KOPT-K1 (cell line): ENCODE measurements at regions not wholly inside any gene's neighbourhood (a gene's known extent, or its start where the extent isn't known, plus 50 kb on each side); places are given as distances from the start of the nearest gene placed in this dataset.

ENCODE experiments used
- H3K27ac ChIP-seq: fragments of 200-600 bp; sonication (generic); 2 replicates; pipeline ENCODE4 v1.5.1; 2016; ENCODE audit warnings: antibody characterized with exemption, mild to moderate bottlenecking, low read depth, low read length; ENCODE audit not compliant: poor library complexity, severe bottlenecking
- H3K36me3 ChIP-seq: fragments of 200-600 bp; sonication (generic); 2 replicates; pipeline ENCODE4 v1.5.1; 2017; ENCODE audit warnings: antibody characterized with exemption, mild to moderate bottlenecking, low read length, moderate library complexity; ENCODE audit not compliant: insufficient read depth
- H3K9me3 ChIP-seq: fragments of 200-600 bp; sonication (generic); 2 replicates; pipeline ENCODE4 v1.5.1; 2017; ENCODE audit warnings: antibody characterized with exemption, low read length, mild to moderate bottlenecking; ENCODE audit not compliant: insufficient read depth, poor library complexity, severe bottlenecking

- Histone ChIP-seq H3K36me3 (no peaks in the 10 kb centered on the region), H3K27ac (no peak overlapping the region)
Observed at GRCh38 chr2:168392024-168392423, 64.0 kb upstream of the CERS6 start.

GRCh38 chr2:168392797-168393196 is 63.3 kb upstream of the CERS6 start:
- no peaks in the 10 kb centered on the region for H3K36me3 ChIP-seq
- no peaks in the 10 kb centered on the region for H3K9me3 ChIP-seq
- no peak overlapping the region for H3K27ac ChIP-seq

More at GRCh38 chr2:168392024-168392423, 64.0 kb upstream of the CERS6 start:
- no peaks in the 10 kb centered on the region for H3K9me3 ChIP-seq

- H3K9me3 ChIP-seq, result no peaks in the 10 kb centered on the region
- H3K27ac ChIP-seq, result no peak overlapping the region
- no peaks in the 10 kb centered on the region for H3K36me3 ChIP-seq
Observed at GRCh38 chr2:168394262-168394661, 61.8 kb upstream of the CERS6 start.

- Histone ChIP-seq H3K27ac (no peak overlapping the region), H3K36me3 (no peaks in the 10 kb centered on the region), H3K9me3 (no peaks in the 10 kb centered on the region)
Observed at GRCh38 chr2:168396131-168396530, 59.9 kb upstream of the CERS6 start.

GRCh38 chr2:168397629-168398028 is 58.4 kb upstream of the CERS6 start:
- H3K36me3 ChIP-seq, result no peaks in the 10 kb centered on the region
- no peaks in the 10 kb centered on the region for H3K9me3 ChIP-seq
- H3K27ac ChIP-seq, result no peak overlapping the region

GRCh38 chr2:168401048-168401556 is 55.0 kb upstream of the CERS6 start:
- Histone ChIP-seq H3K27ac (no peak overlapping the region), H3K36me3 (no peaks in the 10 kb centered on the region), H3K9me3 (no peaks in the 10 kb centered on the region)

- H3K27ac ChIP-seq, result no peak overlapping the region
- H3K9me3 ChIP-seq, result no peaks in the 10 kb centered on the region
- no peaks in the 10 kb centered on the region for H3K36me3 ChIP-seq
Observed at GRCh38 chr2:168401771-168402170, 54.3 kb upstream of the CERS6 start.

- H3K9me3 ChIP-seq, result peaks cover 4% of the 10 kb centered on the region
- H3K27ac ChIP-seq, result no peak overlapping the region
- H3K36me3 ChIP-seq, result no peaks in the 10 kb centered on the region
Observed at GRCh38 chr2:168402531-168402930, 53.5 kb upstream of the CERS6 start.

GRCh38 chr2:168403736-168404135 is 52.3 kb upstream of the CERS6 start:
- H3K9me3 ChIP-seq, result peaks cover 12% of the 10 kb centered on the region
- H3K27ac ChIP-seq, result no peak overlapping the region

GRCh38 chr2:168404764-168405163 is 51.3 kb upstream of the CERS6 start:
- Histone ChIP-seq H3K27ac (no peak overlapping the region), H3K9me3 (peaks cover 12% of the 10 kb centered on the region), H3K36me3 (no peaks in the 10 kb centered on the region)

More at GRCh38 chr2:168403736-168404135, 52.3 kb upstream of the CERS6 start:
- H3K36me3 ChIP-seq, result no peaks in the 10 kb centered on the region
